SK-N-SH treated with all-trans-retinoic acid at 6 μM for 48 hours (cell line): ENCODE measurements at regions not wholly inside any gene's neighbourhood (a gene's known extent, or its start where the extent isn't known, plus 50 kb on each side); places are given as distances from the start of the nearest gene placed in this dataset.
"Not testable (repeated sequence)": the region's sequence is repeated elsewhere in the genome, so short reads cannot be mapped to it uniquely, and the experiment has no call there.

Experiments
- ISL1 ChIP-seq: fragments of 250-450 bp; sonication (Bioruptor Pico); IDR thresholded peaks from 2 replicates; pipeline ENCODE4 v2.1.2; 2022; ENCODE audit warnings: mild to moderate bottlenecking, moderate library complexity
- RARB ChIP-seq: fragments of 250-450 bp; sonication (Bioruptor Pico); IDR thresholded peaks from 2 replicates; pipeline ENCODE4 v1.8.0; 2021; ENCODE audit warnings: mild to moderate bottlenecking, moderate library complexity
- TCF4 ChIP-seq: fragments of 250-450 bp; sonication (Bioruptor Pico); IDR thresholded peaks from 2 replicates; pipeline ENCODE4 v1.8.0; 2021; ENCODE audit warnings: mild to moderate bottlenecking, moderate library complexity, borderline replicate concordance
- TOX ChIP-seq: fragments of 250-450 bp; sonication (Bioruptor Pico); IDR thresholded peaks from 2 replicates; pipeline ENCODE4 v1.8.0; 2021; ENCODE audit warnings: mild to moderate bottlenecking, moderate library complexity, borderline replicate concordance
- ZFP30 ChIP-seq: fragments of 450-650 bp; formaldehyde crosslinking; IDR thresholded peaks from 2 replicates; pipeline ENCODE4 v1.5.0; 2022; ENCODE audit warnings: mild to moderate bottlenecking, moderate library complexity
- ZNF8 ChIP-seq: fragments of 450-650 bp; formaldehyde crosslinking; IDR thresholded peaks from 2 replicates; pipeline ENCODE4 v1.5.0; 2020; ENCODE audit warnings: mild to moderate bottlenecking, moderate library complexity
- TF ChIP-seq, protein P1 (sequence below): fragments of 250-450 bp; sonication (Bioruptor Pico); IDR thresholded peaks from 2 replicates; pipeline ENCODE4 v1.5.0; 2020; ENCODE audit warnings: mild to moderate bottlenecking, moderate library complexity

GRCh38 chr1:243061965-243062364 lies 193.1 kb downstream of the CEP170 start:
- TF ChIP-seq, protein P1, sequence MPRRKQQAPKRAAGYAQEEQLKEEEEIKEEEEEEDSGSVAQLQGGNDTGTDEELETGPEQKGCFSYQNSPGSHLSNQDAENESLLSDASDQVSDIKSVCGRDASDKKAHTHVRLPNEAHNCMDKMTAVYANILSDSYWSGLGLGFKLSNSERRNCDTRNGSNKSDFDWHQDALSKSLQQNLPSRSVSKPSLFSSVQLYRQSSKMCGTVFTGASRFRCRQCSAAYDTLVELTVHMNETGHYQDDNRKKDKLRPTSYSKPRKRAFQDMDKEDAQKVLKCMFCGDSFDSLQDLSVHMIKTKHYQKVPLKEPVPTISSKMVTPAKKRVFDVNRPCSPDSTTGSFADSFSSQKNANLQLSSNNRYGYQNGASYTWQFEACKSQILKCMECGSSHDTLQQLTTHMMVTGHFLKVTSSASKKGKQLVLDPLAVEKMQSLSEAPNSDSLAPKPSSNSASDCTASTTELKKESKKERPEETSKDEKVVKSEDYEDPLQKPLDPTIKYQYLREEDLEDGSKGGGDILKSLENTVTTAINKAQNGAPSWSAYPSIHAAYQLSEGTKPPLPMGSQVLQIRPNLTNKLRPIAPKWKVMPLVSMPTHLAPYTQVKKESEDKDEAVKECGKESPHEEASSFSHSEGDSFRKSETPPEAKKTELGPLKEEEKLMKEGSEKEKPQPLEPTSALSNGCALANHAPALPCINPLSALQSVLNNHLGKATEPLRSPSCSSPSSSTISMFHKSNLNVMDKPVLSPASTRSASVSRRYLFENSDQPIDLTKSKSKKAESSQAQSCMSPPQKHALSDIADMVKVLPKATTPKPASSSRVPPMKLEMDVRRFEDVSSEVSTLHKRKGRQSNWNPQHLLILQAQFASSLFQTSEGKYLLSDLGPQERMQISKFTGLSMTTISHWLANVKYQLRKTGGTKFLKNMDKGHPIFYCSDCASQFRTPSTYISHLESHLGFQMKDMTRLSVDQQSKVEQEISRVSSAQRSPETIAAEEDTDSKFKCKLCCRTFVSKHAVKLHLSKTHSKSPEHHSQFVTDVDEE (CRISPR knock-in tag), result not testable (repeated sequence)
- TF ChIP-seq TOX; ZNF8 (CRISPR knock-in tag); TCF4 (CRISPR knock-in tag); ISL1; RARB (CRISPR knock-in tag); ZFP30 (CRISPR knock-in tag): not testable (repeated sequence)
